Left lung (tissue), 4 donors: ENCODE measurements at regions not wholly inside any gene's neighbourhood (a gene's known extent, or its start where the extent isn't known, plus 50 kb on each side); places are given as distances from the start of the nearest gene placed in this dataset.
"Not testable (repeated sequence)": the region's sequence is repeated elsewhere in the genome, so short reads cannot be mapped to it uniquely, and the experiment has no call there.

Experiments used
- ATAC-seq: fragments of 200-7000 bp; cut with Tn5 transposase; one replicate; pipeline ENCODE4 v1.9.1; 2020; ENCODE audit warnings: moderate library complexity
- DNase-seq, 4 donors: peaks; one replicate each; pipeline ENCODE4 v3.0.0-alpha.2; 2013 to 2020
- H3K27ac ChIP-seq, 2 donors: fragments of 200-600 bp; sonication (generic) in 1 of 2; one replicate each; pipeline versions ENCODE4 v1.5.0 to v1.8.0; 2020 to 2021
- H3K27me3 ChIP-seq, 2 donors: fragments of 200-600 bp; sonication (generic) in 1 of 2; one replicate each; pipeline versions ENCODE4 v1.5.0 to v1.8.0; 2020 to 2021
- H3K36me3 ChIP-seq, 2 donors: fragments of 200-600 bp; sonication (generic) in 1 of 2; one replicate each; pipeline versions ENCODE4 v1.5.0 to v1.8.0; 2020 to 2021
- H3K4me1 ChIP-seq, 2 donors: fragments of 200-600 bp; one replicate each; pipeline ENCODE4 v1.8.0; 2021
- H3K4me3 ChIP-seq, 2 donors: fragments of 200-600 bp; sonication (generic) in 1 of 2; one replicate each; pipeline versions ENCODE4 v1.5.0 to v1.8.0; 2020 to 2021; ENCODE audit warnings: mild to moderate bottlenecking in 1 of 2
- H3K9me3 ChIP-seq, 2 donors: fragments of 200-600 bp; sonication (generic) in 1 of 2; one replicate each; pipeline versions ENCODE4 v1.5.0 to v1.8.0; 2020 to 2021
- intact Hi-C, 2 donors: fragments of 100-400 bp; cut with DNase I; formaldehyde crosslinking; loops; one replicate each; pipeline versions ENCODE4 v1.11.2 to v1.14.2; 2022
- donor health status: DM: no; HTN: yes; CAD: no.
- donor health status: DM: no; HTN: no; CAD: no.

DNA sequence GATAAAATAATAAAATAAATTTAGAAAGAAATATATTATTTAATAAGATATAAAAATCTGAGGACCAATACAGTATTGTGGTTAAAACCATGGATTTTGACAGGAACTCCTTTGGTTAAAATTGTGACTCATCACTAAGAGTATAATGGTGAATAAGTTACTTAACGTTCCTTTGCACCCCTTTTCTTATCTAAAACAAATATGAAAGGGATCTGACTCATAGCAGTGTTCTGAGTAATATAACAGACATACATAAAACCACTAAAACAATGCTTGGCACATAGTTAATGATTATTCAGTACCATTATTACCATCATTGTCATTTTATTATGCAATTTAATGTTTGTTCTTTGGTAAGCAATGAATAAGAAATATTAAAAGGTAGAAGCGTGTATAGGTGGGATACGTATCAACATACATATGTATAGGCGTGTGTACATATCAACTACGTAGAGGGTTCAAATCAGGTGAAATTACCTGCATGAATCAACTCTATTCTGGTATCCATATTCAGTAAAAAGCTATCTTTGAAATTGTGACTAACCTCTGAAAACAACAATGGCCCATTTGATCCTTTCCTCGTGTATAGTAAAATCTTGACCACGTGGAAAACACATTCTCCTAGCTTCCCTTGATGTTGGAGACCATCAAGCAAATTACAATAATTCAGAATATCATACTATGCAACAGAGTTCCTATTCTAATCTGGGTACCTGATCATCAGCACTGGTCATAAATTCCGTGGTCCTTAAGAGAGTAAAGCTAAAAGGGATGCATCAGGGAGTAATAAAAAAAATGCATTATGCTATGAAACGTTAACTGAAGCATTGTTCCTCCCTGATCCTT lies 342.6 kb upstream of the SPATA31A3 start:
- H3K27ac ChIP-seq, H3K36me3 ChIP-seq, intact Hi-C loops, H3K4me1 ChIP-seq, H3K9me3 ChIP-seq, H3K27me3 ChIP-seq, DNase-seq, H3K4me3 ChIP-seq: not testable (repeated sequence)
- peak; percentile 92 for ATAC-seq

DNA sequence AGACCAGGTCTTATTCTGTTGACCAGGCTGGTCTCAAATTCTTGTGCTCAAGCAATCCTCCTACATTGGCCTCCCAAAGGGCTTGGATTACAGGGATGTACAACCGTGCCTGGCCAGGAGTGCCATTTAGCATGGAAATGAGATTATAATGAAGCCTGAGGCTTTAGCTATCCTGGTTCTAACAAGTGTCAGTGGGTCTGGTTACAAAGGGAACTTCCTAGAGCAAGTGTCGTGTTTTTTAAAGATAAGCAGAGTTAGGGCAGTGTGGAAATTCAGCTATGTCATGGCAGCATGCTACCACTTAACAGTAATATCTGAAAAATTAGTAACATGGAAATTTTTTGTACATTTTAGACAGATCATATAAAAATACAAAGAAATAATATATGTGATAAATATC lies 339.3 kb upstream of the SPATA31A3 start:
- H3K4me1 ChIP-seq, H3K4me3 ChIP-seq, H3K27me3 ChIP-seq, intact Hi-C loops, H3K27ac ChIP-seq, ATAC-seq, H3K9me3 ChIP-seq, H3K36me3 ChIP-seq, DNase-seq: not testable (repeated sequence)

DNA sequence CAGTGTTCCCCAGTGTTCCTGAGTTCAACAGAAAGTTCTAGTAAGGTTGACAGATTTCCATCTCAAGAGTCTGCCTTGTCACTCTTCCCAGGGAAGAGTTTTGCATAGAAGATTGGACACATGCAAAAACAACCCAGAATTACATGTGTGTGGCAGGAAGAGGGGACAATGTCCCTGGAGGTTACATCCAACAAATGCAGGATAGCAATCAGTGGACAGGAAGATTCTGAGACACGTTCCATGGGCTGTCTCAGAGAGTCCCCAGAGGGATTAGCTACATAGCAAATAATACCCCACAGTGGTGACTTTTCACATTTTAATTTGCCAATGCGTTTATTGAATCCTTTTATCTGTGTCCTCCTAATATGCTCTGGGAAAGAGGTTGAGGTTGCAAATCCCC lies 321.1 kb upstream of the SPATA31A3 start:
- H3K36me3 ChIP-seq, H3K27ac ChIP-seq, H3K9me3 ChIP-seq, H3K4me3 ChIP-seq, intact Hi-C loops, DNase-seq, H3K4me1 ChIP-seq, H3K27me3 ChIP-seq, ATAC-seq: not testable (repeated sequence)

DNA sequence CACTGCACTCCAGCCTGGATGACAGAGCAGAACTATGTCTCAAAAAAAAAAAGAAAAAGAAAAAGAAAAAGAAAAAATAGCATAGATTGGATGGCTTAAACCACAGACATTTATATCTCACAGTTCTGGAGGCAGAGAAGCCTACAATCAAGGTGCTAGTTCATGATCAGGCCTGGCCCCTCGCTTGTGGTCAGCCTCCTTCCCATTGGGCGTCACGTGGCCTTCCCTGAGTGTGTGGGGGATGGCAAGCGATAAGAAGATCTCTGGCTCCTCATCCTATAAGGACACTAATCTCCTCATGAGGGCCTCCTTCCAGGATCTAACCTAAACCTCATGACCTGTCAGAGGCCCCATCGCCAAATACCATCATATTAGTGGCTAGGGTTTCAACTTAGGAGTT lies 320.2 kb upstream of the SPATA31A3 start:
- H3K27ac ChIP-seq, H3K27me3 ChIP-seq, H3K4me1 ChIP-seq, H3K36me3 ChIP-seq, H3K4me3 ChIP-seq, intact Hi-C loops, H3K9me3 ChIP-seq, ATAC-seq, DNase-seq: not testable (repeated sequence)

DNA sequence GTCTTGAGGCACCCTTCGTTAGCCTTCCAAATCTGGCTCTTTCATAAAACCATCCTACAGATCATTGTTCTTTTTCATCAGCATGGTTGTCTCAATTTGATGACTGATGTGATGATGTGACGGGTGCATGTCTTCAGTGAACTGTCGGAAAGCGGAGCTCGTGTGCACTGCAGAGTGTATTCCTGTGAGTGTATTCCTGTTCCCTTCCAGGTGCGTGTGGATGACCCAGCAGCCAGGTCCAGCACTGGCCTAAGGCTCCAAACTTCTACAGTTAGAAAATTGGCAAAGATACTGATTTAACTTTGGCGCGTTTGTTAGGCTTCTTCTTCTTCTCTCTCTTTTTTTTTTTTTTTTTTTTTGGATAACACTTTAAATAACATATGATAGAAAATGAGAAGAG lies 314.8 kb upstream of the SPATA31A3 start:
- intact Hi-C loops, H3K36me3 ChIP-seq, H3K4me1 ChIP-seq, DNase-seq, ATAC-seq, H3K9me3 ChIP-seq, H3K27ac ChIP-seq, H3K4me3 ChIP-seq, H3K27me3 ChIP-seq: not testable (repeated sequence)

DNA sequence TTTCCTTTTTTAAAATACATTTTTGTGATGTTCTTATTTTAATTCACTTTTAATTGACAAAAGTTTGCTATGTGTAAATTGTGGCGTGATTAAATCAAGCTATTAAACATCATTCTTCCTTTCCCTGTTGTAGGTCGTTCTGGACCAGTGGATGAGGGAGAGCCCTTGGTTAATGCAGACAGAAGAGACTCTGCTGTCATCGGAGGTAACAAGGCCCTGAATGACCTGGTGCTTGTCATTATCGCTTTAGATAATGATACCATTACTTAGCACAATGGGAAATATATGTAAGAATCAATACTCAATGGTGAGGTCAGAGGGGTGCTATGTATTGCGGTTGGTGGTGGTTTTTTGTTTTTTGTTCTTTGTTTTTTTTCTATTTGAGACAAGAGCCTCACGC lies 296.4 kb upstream of the SPATA31A3 start:
- H3K36me3 ChIP-seq, H3K9me3 ChIP-seq, ATAC-seq, DNase-seq, H3K27ac ChIP-seq, H3K27me3 ChIP-seq, H3K4me1 ChIP-seq, intact Hi-C loops, H3K4me3 ChIP-seq: not testable (repeated sequence)

DNA sequence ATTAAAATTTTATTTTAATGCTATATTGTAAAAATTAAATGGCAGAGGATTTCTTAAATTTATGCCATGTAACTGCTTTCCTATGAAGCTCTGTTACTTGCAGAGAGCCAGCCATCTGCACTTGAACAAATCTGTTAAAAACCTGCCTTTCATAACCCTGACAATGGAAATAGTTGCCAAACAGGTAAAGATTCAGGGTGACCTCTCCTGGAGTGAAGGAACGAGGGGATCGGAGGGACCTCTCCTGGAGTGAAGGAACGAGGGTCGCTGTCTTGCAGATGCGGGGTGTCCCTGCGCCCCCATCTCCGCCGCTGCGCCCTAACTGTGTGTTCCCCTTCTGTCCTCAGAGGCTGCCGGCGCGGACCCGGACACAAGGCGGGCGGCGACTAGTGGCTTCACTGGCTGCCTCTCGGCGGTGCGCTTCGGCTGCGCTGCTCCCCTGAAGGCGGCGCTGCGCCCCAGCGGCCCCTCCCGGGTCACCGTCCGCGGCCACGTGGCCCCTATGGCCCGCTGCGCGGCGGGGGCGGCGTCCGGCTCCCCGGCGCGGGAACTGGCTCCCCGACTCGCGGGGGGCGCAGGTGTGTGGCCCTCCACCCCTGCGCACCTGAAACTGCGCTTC lies 295.9 kb upstream of the SPATA31A3 start:
- H3K4me3 ChIP-seq, DNase-seq, intact Hi-C loops, H3K4me1 ChIP-seq, H3K27ac ChIP-seq, H3K36me3 ChIP-seq, H3K27me3 ChIP-seq, H3K9me3 ChIP-seq: not testable (repeated sequence)
- ATAC-seq = peak; percentile 93

DNA sequence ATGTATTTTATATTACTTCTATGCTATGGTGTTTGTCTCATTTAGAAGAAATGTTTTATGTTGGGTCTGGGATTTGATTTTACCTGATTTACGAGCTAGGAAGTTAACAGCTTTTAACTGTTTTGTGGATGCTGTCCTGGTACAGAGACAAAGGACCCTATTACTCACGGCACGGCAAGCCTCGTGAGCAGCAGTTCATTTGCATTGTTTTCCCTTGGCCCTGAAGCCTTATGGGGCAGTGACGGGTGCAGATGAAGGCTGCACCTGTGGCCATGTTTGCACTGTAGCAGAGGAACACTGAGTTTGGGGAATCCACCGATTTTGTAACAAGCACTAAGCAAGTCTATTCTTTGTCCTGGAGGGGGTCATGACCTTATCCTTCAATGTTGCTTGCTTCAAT lies 291.9 kb upstream of the SPATA31A3 start:
- H3K27me3 ChIP-seq, H3K27ac ChIP-seq, intact Hi-C loops, H3K4me1 ChIP-seq, ATAC-seq, H3K36me3 ChIP-seq, H3K4me3 ChIP-seq, H3K9me3 ChIP-seq, DNase-seq: not testable (repeated sequence)

DNA sequence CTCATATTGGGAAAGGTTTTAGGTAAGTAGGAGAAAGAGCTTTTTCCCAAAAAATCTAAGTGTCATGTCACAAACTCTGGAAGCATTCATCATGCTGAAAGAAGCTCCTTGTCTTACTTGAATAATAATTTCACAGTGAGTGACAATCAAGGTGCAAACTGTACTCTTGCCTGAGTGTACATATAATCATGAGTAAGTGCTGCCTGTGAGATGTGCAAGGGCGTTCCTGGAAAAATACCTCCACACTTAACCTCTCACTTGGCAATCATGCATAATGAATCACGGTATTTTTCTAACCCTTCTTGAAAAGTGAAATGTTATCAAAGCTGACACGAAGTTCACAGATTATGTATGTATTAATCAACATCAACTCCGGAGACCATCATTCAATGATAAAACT lies 289.2 kb upstream of the SPATA31A3 start:
- H3K36me3 ChIP-seq, intact Hi-C loops, H3K9me3 ChIP-seq, H3K4me1 ChIP-seq, H3K27me3 ChIP-seq, H3K4me3 ChIP-seq, H3K27ac ChIP-seq, DNase-seq: not testable (repeated sequence)
- peak; percentile 42 for ATAC-seq

DNA sequence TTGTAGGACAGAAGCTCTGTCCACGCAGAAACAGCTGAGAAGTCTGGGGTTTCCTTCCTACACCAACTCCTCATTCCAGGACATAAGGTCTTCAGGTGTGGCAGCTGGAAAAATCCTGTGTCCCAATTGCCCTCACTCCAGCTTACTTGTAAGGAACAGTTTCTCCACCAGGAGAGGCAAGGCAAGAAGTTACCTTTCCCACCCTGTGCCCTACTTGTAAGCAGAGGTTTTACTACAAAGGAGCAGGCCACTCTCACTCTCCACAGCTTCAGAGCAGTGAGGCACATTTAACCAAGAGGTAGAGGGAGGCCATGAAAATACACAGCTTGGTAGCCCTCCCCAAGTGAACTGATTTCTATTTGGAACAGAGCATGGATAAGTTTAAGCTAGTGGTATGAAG lies 277.3 kb upstream of the SPATA31A3 start:
- H3K4me1 ChIP-seq, H3K27me3 ChIP-seq, H3K27ac ChIP-seq, H3K9me3 ChIP-seq, H3K4me3 ChIP-seq, H3K36me3 ChIP-seq, DNase-seq, ATAC-seq, intact Hi-C loops: not testable (repeated sequence)

DNA sequence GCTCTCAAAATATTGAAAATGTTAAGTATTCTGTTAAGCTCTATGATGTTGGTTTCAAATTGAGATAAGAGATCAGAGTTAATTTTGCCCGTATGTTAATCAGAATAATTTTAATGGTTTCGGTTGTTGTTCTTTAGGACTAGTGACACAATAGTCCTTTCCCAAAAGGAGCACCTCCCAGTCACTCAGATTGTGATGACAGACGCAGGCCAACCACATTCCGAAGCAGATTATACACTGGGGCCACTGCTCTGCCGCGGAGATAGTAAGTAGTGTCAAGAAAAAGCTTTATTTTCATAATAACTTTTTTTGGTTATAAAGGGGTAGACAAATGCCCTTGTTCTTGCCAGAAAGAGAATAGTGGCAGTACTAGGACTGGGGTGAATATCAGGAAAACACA lies 265.5 kb upstream of the SPATA31A3 start:
- H3K4me1 ChIP-seq, H3K27me3 ChIP-seq, DNase-seq, H3K4me3 ChIP-seq, intact Hi-C loops, ATAC-seq, H3K9me3 ChIP-seq, H3K27ac ChIP-seq, H3K36me3 ChIP-seq: not testable (repeated sequence)

DNA sequence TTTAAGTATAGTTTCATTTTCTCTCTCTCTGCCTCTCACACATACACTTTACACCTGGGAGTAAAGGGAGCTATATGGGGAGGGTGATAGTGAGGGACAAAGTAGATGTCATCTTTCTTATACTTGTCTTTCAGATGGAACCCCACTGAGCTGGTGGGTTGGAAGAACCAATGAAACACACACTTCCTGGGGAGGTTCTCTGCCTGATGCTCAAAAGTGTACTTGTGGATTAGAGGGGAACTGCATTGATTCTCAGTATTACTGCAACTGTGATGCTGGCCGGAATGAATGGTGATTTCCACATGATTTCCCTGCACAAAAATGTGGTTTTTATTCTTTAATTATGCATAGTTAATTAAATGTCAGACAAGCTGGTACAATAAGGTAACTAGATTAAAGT lies 256.6 kb upstream of the SPATA31A3 start:
- ATAC-seq, DNase-seq, H3K36me3 ChIP-seq, H3K4me3 ChIP-seq, H3K4me1 ChIP-seq, H3K27ac ChIP-seq, intact Hi-C loops, H3K27me3 ChIP-seq, H3K9me3 ChIP-seq: not testable (repeated sequence)

DNA sequence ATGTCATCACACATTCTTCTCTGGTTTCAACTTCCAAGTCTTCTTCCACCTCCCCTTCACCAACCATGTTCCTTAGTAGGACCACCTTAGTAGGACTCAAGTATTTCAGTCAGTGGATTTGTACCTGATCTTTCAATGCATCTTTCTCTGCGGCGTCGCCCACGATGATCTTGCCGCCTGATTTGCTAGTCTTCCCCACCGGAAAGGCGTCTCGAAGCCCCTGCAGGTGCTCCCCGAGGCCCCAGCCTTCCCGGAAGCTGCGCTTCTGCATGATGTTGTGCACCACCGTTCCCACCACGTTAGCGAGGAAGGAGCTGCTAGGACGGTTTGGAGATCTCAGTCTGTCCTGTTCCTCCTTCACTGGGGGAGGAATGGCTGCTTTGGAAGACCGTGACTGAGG lies 219.7 kb upstream of the SPATA31A3 start:
- H3K27ac ChIP-seq, H3K36me3 ChIP-seq, H3K9me3 ChIP-seq, H3K27me3 ChIP-seq, H3K4me3 ChIP-seq, intact Hi-C loops, H3K4me1 ChIP-seq, ATAC-seq: not testable (repeated sequence)
- DNase-seq = peak in 1 of 4 donors; percentile 37

DNA sequence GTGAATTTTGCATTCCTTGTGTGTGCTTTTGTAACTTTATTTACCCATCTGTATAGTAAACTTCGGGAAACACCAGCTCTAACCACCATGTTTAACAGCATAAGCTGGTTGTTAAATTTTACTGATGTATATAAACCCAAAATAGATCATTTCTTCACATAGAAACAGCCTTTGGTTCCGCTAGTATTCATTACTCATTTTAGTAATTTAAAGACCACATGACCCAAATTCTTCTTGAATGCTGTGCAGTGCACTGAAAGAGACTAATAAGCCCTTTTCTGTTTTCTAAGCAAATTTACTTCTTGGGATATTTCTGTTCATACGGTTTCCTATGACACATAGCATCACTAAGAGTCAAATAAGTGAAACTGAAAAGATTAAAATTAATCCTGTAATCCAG lies 218.5 kb upstream of the SPATA31A3 start:
- H3K27me3 ChIP-seq, intact Hi-C loops, ATAC-seq, H3K9me3 ChIP-seq, DNase-seq, H3K36me3 ChIP-seq, H3K4me3 ChIP-seq, H3K27ac ChIP-seq, H3K4me1 ChIP-seq: not testable (repeated sequence)
